IMR-90 (cell line): ENCODE measurements at regions not wholly inside any gene's neighbourhood (a gene's known extent, or its start where the extent isn't known, plus 50 kb on each side); places are given as distances from the start of the nearest gene placed in this dataset.

ENCODE experiments used
- CEBPB ChIP-seq: IDR thresholded peaks from 2 replicates; pipeline ENCODE4 v1.6.1; 2012; ENCODE audit warnings: low read depth, low read length, improper control_type of control experiment
- MAZ ChIP-seq: IDR thresholded peaks from 2 replicates; pipeline ENCODE4 v1.6.1; 2012; ENCODE audit warnings: low read depth, mild to moderate bottlenecking, low read length, improper control_type of control experiment, moderate library complexity, borderline replicate concordance
- MXI1 ChIP-seq: IDR thresholded peaks from 2 replicates; pipeline ENCODE4 v1.6.1; 2012; ENCODE audit warnings: low read depth, mild to moderate bottlenecking, low read length, moderate library complexity, borderline replicate concordance
- POLR2A ChIP-seq: IDR thresholded peaks from 2 replicates; pipeline ENCODE4 v1.6.1; 2012; ENCODE audit warnings: mild to moderate bottlenecking, low read depth, low read length
- RAD21 ChIP-seq: IDR thresholded peaks from 2 replicates; pipeline ENCODE4 v1.6.1; 2012; ENCODE audit warnings: low read length, improper control_type of control experiment
- RFX5 ChIP-seq: IDR thresholded peaks from 2 replicates; pipeline ENCODE4 v1.8.0; 2012; ENCODE audit warnings: low read depth, mild to moderate bottlenecking, low read length, moderate library complexity
- TF ChIP-seq, protein P1 (sequence below): conservative IDR thresholded peaks from 2 replicates; pipeline ENCODE4 v1.5.1; 2012; ENCODE audit warnings: mild to moderate bottlenecking, low read depth, low read length, improper control_type of control experiment
- TF ChIP-seq, protein P2 (sequence below): fragments of 150-350 bp; IDR thresholded peaks from 2 replicates; pipeline ENCODE4 v1.6.1; 2016; ENCODE audit warnings: low read depth, mild to moderate bottlenecking, low read length, moderate library complexity, borderline replicate concordance

DNA sequence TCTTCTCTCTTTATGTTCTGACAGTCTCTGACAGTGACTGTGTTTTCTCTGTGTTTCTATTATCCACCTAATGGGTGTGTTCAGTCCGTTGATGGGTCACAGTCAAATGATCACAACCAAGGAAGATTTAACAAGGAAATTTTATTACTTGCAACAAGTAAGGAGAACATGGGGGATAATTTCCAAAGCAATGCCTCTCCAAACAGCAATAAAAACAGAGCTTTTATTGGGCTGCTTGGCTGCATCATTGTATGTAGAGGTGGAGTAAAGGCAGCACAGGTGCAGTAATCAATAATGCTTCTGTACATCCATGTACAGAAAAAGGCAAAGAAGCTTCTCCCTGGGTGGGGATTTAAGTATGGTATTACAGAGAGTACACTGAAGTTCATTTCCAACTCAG, 1525.6 kb downstream of the REEP3 start:
- TF ChIP-seq, protein P1, sequence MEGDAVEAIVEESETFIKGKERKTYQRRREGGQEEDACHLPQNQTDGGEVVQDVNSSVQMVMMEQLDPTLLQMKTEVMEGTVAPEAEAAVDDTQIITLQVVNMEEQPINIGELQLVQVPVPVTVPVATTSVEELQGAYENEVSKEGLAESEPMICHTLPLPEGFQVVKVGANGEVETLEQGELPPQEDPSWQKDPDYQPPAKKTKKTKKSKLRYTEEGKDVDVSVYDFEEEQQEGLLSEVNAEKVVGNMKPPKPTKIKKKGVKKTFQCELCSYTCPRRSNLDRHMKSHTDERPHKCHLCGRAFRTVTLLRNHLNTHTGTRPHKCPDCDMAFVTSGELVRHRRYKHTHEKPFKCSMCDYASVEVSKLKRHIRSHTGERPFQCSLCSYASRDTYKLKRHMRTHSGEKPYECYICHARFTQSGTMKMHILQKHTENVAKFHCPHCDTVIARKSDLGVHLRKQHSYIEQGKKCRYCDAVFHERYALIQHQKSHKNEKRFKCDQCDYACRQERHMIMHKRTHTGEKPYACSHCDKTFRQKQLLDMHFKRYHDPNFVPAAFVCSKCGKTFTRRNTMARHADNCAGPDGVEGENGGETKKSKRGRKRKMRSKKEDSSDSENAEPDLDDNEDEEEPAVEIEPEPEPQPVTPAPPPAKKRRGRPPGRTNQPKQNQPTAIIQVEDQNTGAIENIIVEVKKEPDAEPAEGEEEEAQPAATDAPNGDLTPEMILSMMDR: no peak
- TF ChIP-seq RFX5 (no peak), MXI1 (no peak), RAD21 (no peak), MAZ (no peak), POLR2A (no peak), CEBPB (no peak)
- TF ChIP-seq, protein P2, sequence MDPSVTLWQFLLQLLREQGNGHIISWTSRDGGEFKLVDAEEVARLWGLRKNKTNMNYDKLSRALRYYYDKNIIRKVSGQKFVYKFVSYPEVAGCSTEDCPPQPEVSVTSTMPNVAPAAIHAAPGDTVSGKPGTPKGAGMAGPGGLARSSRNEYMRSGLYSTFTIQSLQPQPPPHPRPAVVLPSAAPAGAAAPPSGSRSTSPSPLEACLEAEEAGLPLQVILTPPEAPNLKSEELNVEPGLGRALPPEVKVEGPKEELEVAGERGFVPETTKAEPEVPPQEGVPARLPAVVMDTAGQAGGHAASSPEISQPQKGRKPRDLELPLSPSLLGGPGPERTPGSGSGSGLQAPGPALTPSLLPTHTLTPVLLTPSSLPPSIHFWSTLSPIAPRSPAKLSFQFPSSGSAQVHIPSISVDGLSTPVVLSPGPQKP: no peak
